Activated naive CD8-positive, alpha-beta T cell treated with anti-CD3 and anti-CD28 coated beads, Interleukin-2, amount 10 ng/mL, durations not matched to agents 7 days and 5 days (primary cell): ENCODE measurements at regions not wholly inside any gene's neighbourhood (a gene's known extent, or its start where the extent isn't known, plus 50 kb on each side); places are given as distances from the start of the nearest gene placed in this dataset. TPM values are rescaled to one million over a fixed set of nuclear protein-coding genes. Genes with fewer than 3 reads are reported as not detected.

Source experiments
- ATAC-seq: fragments of 150-1000 bp; cut with Tn5 transposase; one replicate; pipeline ENCODE4 v1.10.0; 2021; ENCODE audit warnings: low read depth, moderate library complexity
- POLR2A ChIA-PET: fragments of 350-600 bp; sonication (Branson Sonifier 250); formaldehyde crosslinking; loops from one replicate; lab custom pipeline; 2021; ENCODE audit warnings: antibody characterized with exemption; lab: Charles Lee
- DNase-seq: peaks from one replicate; pipeline ENCODE4 v3.0.0; 2021
- H3K27ac Mint-ChIP-seq: one replicate; pipeline ENCODE4 v1.8.0; 2022; ENCODE audit warnings: mild to moderate bottlenecking, mixed read lengths
- H3K27me3 Mint-ChIP-seq: one replicate; pipeline ENCODE4 v1.8.0; 2022; ENCODE audit warnings: mild to moderate bottlenecking, moderate library complexity, mixed read lengths
- H3K36me3 Mint-ChIP-seq: one replicate; pipeline ENCODE4 v1.8.0; 2021; ENCODE audit warnings: mild to moderate bottlenecking, mixed read lengths
- H3K4me1 Mint-ChIP-seq: one replicate; pipeline ENCODE4 v1.8.0; 2021; ENCODE audit warnings: mixed read lengths
- H3K4me3 Mint-ChIP-seq: one replicate; pipeline ENCODE4 v1.8.0; 2022; ENCODE audit warnings: mild to moderate bottlenecking, moderate library complexity, mixed read lengths
- H3K9me3 Mint-ChIP-seq: one replicate; pipeline ENCODE4 v1.8.0; 2021; ENCODE audit warnings: mixed read lengths
- microRNA-seq: library from miRNA; unstranded; fragments of <30 nt; microRNA quantifications from one replicate; pipeline ENCODE4 v1.2.0, GENCODE V29; 2022

- no peaks in the 10 kb centered on the region for H3K27me3 Mint-ChIP-seq
- peaks cover 6% of the 10 kb centered on the region for H3K4me1 Mint-ChIP-seq
- H3K9me3 Mint-ChIP-seq = no peaks in the 10 kb centered on the region
- H3K27ac Mint-ChIP-seq = no peak overlapping the region
- H3K36me3 Mint-ChIP-seq = no peaks in the 10 kb centered on the region
- ATAC-seq (no peak), DNase-seq (no peak)
- POLR2A ChIA-PET = no interaction called here
- no peak overlapping the region for H3K4me3 Mint-ChIP-seq
Measured at GRCh38 chr22:46092670-46093410, 57.5 kb upstream of the PPARA start.

GRCh38 chr22:46093796-46094195 is 56.5 kb upstream of the PPARA start:
- Mint-ChIP-seq H3K36me3 (no peaks in the 10 kb centered on the region), H3K4me3 (no peak overlapping the region), H3K27me3 (no peaks in the 10 kb centered on the region), H3K4me1 (peaks cover 6% of the 10 kb centered on the region), H3K27ac (no peak overlapping the region), H3K9me3 (no peaks in the 10 kb centered on the region)
- DNase-seq (no peak), ATAC-seq (no peak)
- POLR2A ChIA-PET = no interaction called here

- no peaks in the 10 kb centered on the region for H3K9me3 Mint-ChIP-seq
- H3K4me1 Mint-ChIP-seq = peaks cover 6% of the 10 kb centered on the region
- no peak overlapping the region for H3K27ac Mint-ChIP-seq
- ATAC-seq (no peak), DNase-seq (no peak)
- H3K4me3 Mint-ChIP-seq = no peak overlapping the region
- H3K27me3 Mint-ChIP-seq = no peaks in the 10 kb centered on the region
- H3K36me3 Mint-ChIP-seq = no peaks in the 10 kb centered on the region
- POLR2A ChIA-PET = no interaction called here
Measured at GRCh38 chr22:46094676-46095075, 55.6 kb upstream of the PPARA start.

- DNase-seq (no peak), ATAC-seq (no peak)
- no peak overlapping the region for H3K4me3 Mint-ChIP-seq
- H3K27me3 Mint-ChIP-seq = no peaks in the 10 kb centered on the region
- H3K27ac Mint-ChIP-seq = no peak overlapping the region
- POLR2A ChIA-PET = no interaction called here
- peaks cover 5% of the 10 kb centered on the region for H3K4me1 Mint-ChIP-seq
- H3K9me3 Mint-ChIP-seq = no peaks in the 10 kb centered on the region
- H3K36me3 Mint-ChIP-seq = no peaks in the 10 kb centered on the region
Measured at GRCh38 chr22:46096051-46096450, 54.3 kb upstream of the PPARA start.

- DNase-seq (no peak), ATAC-seq (no peak)
- no peaks in the 10 kb centered on the region for H3K4me1 Mint-ChIP-seq
- H3K4me3 Mint-ChIP-seq = no peak overlapping the region
- H3K27ac Mint-ChIP-seq = no peak overlapping the region
- POLR2A ChIA-PET = no interaction called here
- no peaks in the 10 kb centered on the region for H3K9me3 Mint-ChIP-seq
- H3K36me3 Mint-ChIP-seq = no peaks in the 10 kb centered on the region
- H3K27me3 Mint-ChIP-seq = no peaks in the 10 kb centered on the region
Measured at GRCh38 chr22:46096706-46097230, 53.6 kb upstream of the PPARA start.

- no peak for ATAC-seq
- POLR2A ChIA-PET = no interaction called here
- Mint-ChIP-seq H3K4me3 (no peak overlapping the region), H3K27ac (no peak overlapping the region), H3K9me3 (no peaks in the 10 kb centered on the region), H3K36me3 (no peaks in the 10 kb centered on the region), H3K4me1 (no peaks in the 10 kb centered on the region), H3K27me3 (no peaks in the 10 kb centered on the region)
- DNase-seq = no peak
Measured at GRCh38 chr22:46097268-46097900, 52.9 kb upstream of the PPARA start.

GRCh38 chr22:46098525-46099475 is 51.5 kb upstream of the PPARA start:
- no peak for ATAC-seq
- Mint-ChIP-seq H3K27me3 (no peaks in the 10 kb centered on the region), H3K36me3 (no peaks in the 10 kb centered on the region), H3K4me3 (no peak overlapping the region), H3K4me1 (no peaks in the 10 kb centered on the region), H3K27ac (no peak overlapping the region), H3K9me3 (no peaks in the 10 kb centered on the region)
- POLR2A ChIA-PET = no interaction called here
- DNase-seq = no peak

GRCh38 chr22:46099740-46100139 is 50.6 kb upstream of the PPARA start:
- Mint-ChIP-seq H3K36me3 (no peaks in the 10 kb centered on the region), H3K4me1 (no peaks in the 10 kb centered on the region), H3K27me3 (no peaks in the 10 kb centered on the region), H3K9me3 (no peaks in the 10 kb centered on the region), H3K27ac (no peak overlapping the region), H3K4me3 (no peak overlapping the region)
- DNase-seq = no peak
- no peak for ATAC-seq
- POLR2A ChIA-PET = no interaction called here

- H3K9me3 Mint-ChIP-seq = no peaks in the 10 kb centered on the region
- no peak for ATAC-seq
- no peak overlapping the region for H3K4me3 Mint-ChIP-seq
- no peaks in the 10 kb centered on the region for H3K36me3 Mint-ChIP-seq
- no peaks in the 10 kb centered on the region for H3K4me1 Mint-ChIP-seq
- DNase-seq = no peak
- no peaks in the 10 kb centered on the region for H3K27me3 Mint-ChIP-seq
- H3K27ac Mint-ChIP-seq = no peak overlapping the region
- POLR2A ChIA-PET = no interaction called here
Measured at GRCh38 chr22:46100401-46101105, 49.8 kb upstream of the PPARA start.

Small RNA genes lying in the stretch of these regions (microRNA-seq; reads per million reads assigned to microRNA genes)
- not detected for gene MIR3619
